ENCODE measurements at regions not wholly inside any gene's neighbourhood (a gene's known extent, or its start where the extent isn't known, plus 50 kb on each side); places are given as distances from the start of the nearest gene placed in this dataset.

GRCh38 chr20:11778206-11778570 is 139.5 kb upstream of the BTBD3 start:
- CTCF ChIA-PET (ENCODE audit: partially characterized antibody) = no interaction called here
- 0 out of 4 replicates have a peak, but pooled peaks cover 0 to 3% of the 10 kb centered on the region in 2 experiments for H3K9me3 ChIP-seq (ENCODE audit: insufficient read depth in 2 of 2, low read depth in 1 of 2, low read length in 1 of 2)
- H3K27me3 ChIP-seq (replicated peaks in 1 of 4; ENCODE audit: control insufficient read depth in 3 of 4, extremely low read depth in 1 of 4, insufficient read depth in 3 of 4, low read length in 3 of 4) = no peaks in the 10 kb centered on the region; a peak in 1 of 7 replicates
- H3K27ac ChIP-seq (ENCODE audit: low read depth, low read length) = no peak overlapping the region
- H2BK20ac ChIP-seq (ENCODE audit: low read length) = no peak overlapping the region
- no peak overlapping the region for H3K14ac ChIP-seq (ENCODE audit: insufficient read length)
- no peaks in the 10 kb centered on the region for H3K79me2 ChIP-seq (ENCODE audit: control insufficient read depth in 1 of 2, insufficient read depth in 2 of 2, low read length in 2 of 2)
- H4K8ac ChIP-seq (ENCODE audit: extremely low read depth, insufficient read depth, low read length) = no peak overlapping the region
- 52% methylated on average over 5 of the region's 5 CpGs; no CpG with 5 or more reads in 1 of the 2 experiments for WGBS, 2 experiments (ENCODE audit: extremely low coverage in 1 of 2, insufficient coverage in 1 of 2, insufficient read length in 1 of 2, insufficient replicate concordance in 2 of 2, low coverage in 1 of 2, low lambda C conversion rate in 2 of 2, missing lambda C conversion rate in 1 of 2)
- no peak overlapping the region for H3K56ac ChIP-seq (replicated peaks; ENCODE audit: insufficient read length, low read depth, low read length)
- POLR2A ChIA-PET (ENCODE audit: partially characterized antibody) = no interaction called here
- no peak overlapping the region for H2BK15ac ChIP-seq (ENCODE audit: low read length)
- no peak overlapping the region for H2AFZ ChIP-seq (ENCODE audit: low read length)
- no peaks in the 10 kb centered on the region for H3K23me2 ChIP-seq (ENCODE audit: low read depth, low read length)
- H2AK5ac ChIP-seq (ENCODE audit: low read depth, low read length) = no peak overlapping the region
- no peak overlapping the region for H2BK120ac ChIP-seq (replicated peaks; ENCODE audit: low read depth, low read length)
- no peak overlapping the region for H4K91ac ChIP-seq (replicated peaks; ENCODE audit: insufficient read length, low read length)
- H3K79me1 ChIP-seq (ENCODE audit: low read depth, low read length) = no peaks in the 10 kb centered on the region
- no peak overlapping the region; a peak in 1 of 4 replicates for H3K4me2 ChIP-seq (ENCODE audit: insufficient read depth in 1 of 2, low read depth in 2 of 2, low read length in 2 of 2)
- no peak overlapping the region for H2BK12ac ChIP-seq (ENCODE audit: low read depth, low read length)
- no peaks in the 10 kb centered on the region for H4K20me1 ChIP-seq (replicated peaks in 1 of 2; ENCODE audit: control insufficient read depth in 1 of 2, insufficient read depth in 2 of 2, low read length in 2 of 2)
- H3K18ac ChIP-seq (ENCODE audit: extremely low read depth, low read length) = no peak overlapping the region
- no peak overlapping the region for H3K4ac ChIP-seq (replicated peaks; ENCODE audit: insufficient read length, low read depth, low read length)
- H3K36me3 ChIP-seq (ENCODE audit: control insufficient read depth in 2 of 4, insufficient read depth in 4 of 4, low read length in 3 of 4) = no peaks in the 10 kb centered on the region
- H4K5ac ChIP-seq (ENCODE audit: insufficient read length, low read depth, low read length) = no peak overlapping the region
- H3K4me1 ChIP-seq (replicated peaks in 1 of 4; ENCODE audit: control insufficient read depth in 3 of 4, insufficient read depth in 4 of 4, low read length in 3 of 4) = peaks cover 7 to 12% (median 10%) of the 10 kb centered on the region in 4 experiments; a peak in 6 of 7 replicates
- DNase-seq (ENCODE audit: low read depth in 1 of 2, low spot score in 2 of 2) = no peak
- FAIRE-seq = no peak
- H3K9ac ChIP-seq (replicated peaks in 1 of 4; ENCODE audit: extremely low read depth in 1 of 4, low read depth in 3 of 4, low read length in 3 of 4) = no peak overlapping the region
- no peak overlapping the region for H3K23ac ChIP-seq (ENCODE audit: insufficient read length)
- no peak overlapping the region for H3K4me3 ChIP-seq (ENCODE audit: extremely low read depth in 1 of 4, insufficient read depth in 2 of 4, low read depth in 3 of 4, low read length in 4 of 4)
- H2BK5ac ChIP-seq (ENCODE audit: low read depth, low read length) = no peak overlapping the region
- TF ChIP-seq RXRA (IDR thresholded peaks at IDR 0.05; ENCODE audit: insufficient read depth, low read depth, low read length) = no peak
- TF ChIP-seq TCF12 (IDR thresholded peaks at IDR 0.05; ENCODE audit: low read depth, low read length) = no peak
- no peak for TF ChIP-seq RFX5 (IDR thresholded peaks at IDR 0.05; ENCODE audit: borderline replicate concordance, low read depth, low read length)
- TF ChIP-seq PHF8 (conservative IDR thresholded peaks at IDR 0.05; ENCODE audit: low read depth, low read length) = no peak
- no peak for TF ChIP-seq RAD21 (IDR thresholded peaks at IDR 0.05 in 1 of 2, conservative IDR thresholded peaks at IDR 0.05 in 1 of 2; ENCODE audit: low read depth in 2 of 2, low read length in 2 of 2)
- TF ChIP-seq ZNF274 (IDR thresholded peaks at IDR 0.05; ENCODE audit: borderline replicate concordance, extremely low read depth, low read length) = no peak
- no peak for TF ChIP-seq JUN (IDR thresholded peaks at IDR 0.05; ENCODE audit: low read depth, low read length)
- no peak for TF ChIP-seq SRF (IDR thresholded peaks at IDR 0.05; ENCODE audit: low read depth, low read length)

Data from H1 (cell line).